ENCODE measurements at regions not wholly inside any gene's neighbourhood (a gene's known extent, or its start where the extent isn't known, plus 50 kb on each side); places are given as distances from the start of the nearest gene placed in this dataset.

- TF ChIP-seq CTCF (optimal IDR thresholded peaks at IDR 0.05 in 1 of 3, IDR thresholded peaks at IDR 0.05 in 1 of 3, conservative IDR thresholded peaks at IDR 0.05 in 1 of 3; ENCODE audit: extremely low read depth in 1 of 3, insufficient read depth in 2 of 3, low read length in 3 of 3) (no peak), EZH2 (IDR thresholded peaks at IDR 0.05; ENCODE audit: low read length) (no peak)
These were observed 277.9 kb upstream of the NR2F2 start for GRCh38 chr15:96052572-96053030.

Data from keratinocyte (primary cell).